Femur (tissue), 1 donor: ENCODE measurements at regions not wholly inside any gene's neighbourhood (a gene's known extent, or its start where the extent isn't known, plus 50 kb on each side); places are given as distances from the start of the nearest gene placed in this dataset.

Source experiments
- DNase-seq: peaks from one replicate; pipeline ENCODE4 v3.0.0-alpha.2; 2017

- no peak for DNase-seq
Measured at GRCh38 chr13:44293908-44294735, 79.5 kb upstream of the SERP2 start.

- no peak for DNase-seq
Measured at GRCh38 chr13:44294876-44295275, 78.7 kb upstream of the SERP2 start.

GRCh38 chr13:44296856-44297255, 76.8 kb upstream of the SERP2 start:
- no peak for DNase-seq

- no peak for DNase-seq
Measured at GRCh38 chr13:44298314-44298713, 75.3 kb upstream of the SERP2 start.

GRCh38 chr13:44299152-44299943, 74.3 kb upstream of the SERP2 start:
- DNase-seq: no peak

- DNase-seq: no peak
Measured at GRCh38 chr13:44300895-44301638, 72.6 kb upstream of the SERP2 start.

- no peak for DNase-seq
Measured at GRCh38 chr13:44301639-44302015, 72.0 kb upstream of the SERP2 start.

- DNase-seq: no peak
Measured at GRCh38 chr13:44302233-44302632, 71.4 kb upstream of the SERP2 start.

GRCh38 chr13:44302940-44303575, 70.6 kb upstream of the SERP2 start:
- no peak for DNase-seq

- peak; percentile 82 for DNase-seq
Measured at GRCh38 chr13:44303681-44304432, 69.8 kb upstream of the SERP2 start.

- no peak for DNase-seq
Measured at GRCh38 chr13:44304433-44304725, 69.2 kb upstream of the SERP2 start.

GRCh38 chr13:44305286-44305685, 68.3 kb upstream of the SERP2 start:
- no peak for DNase-seq

- no peak for DNase-seq
Measured at GRCh38 chr13:44305917-44306370, 67.7 kb upstream of the SERP2 start.

GRCh38 chr13:44306371-44307192, 67.0 kb upstream of the SERP2 start:
- DNase-seq: peak; percentile 81

- no peak for DNase-seq
Measured at GRCh38 chr13:44307255-44307654, 66.4 kb upstream of the SERP2 start.

GRCh38 chr13:44307844-44308243, 65.8 kb upstream of the SERP2 start:
- DNase-seq: no peak

GRCh38 chr13:44308352-44308751, 65.3 kb upstream of the SERP2 start:
- no peak for DNase-seq

- peak; percentile 38 for DNase-seq
Measured at GRCh38 chr13:44309794-44310757, 63.5 kb upstream of the SERP2 start.

GRCh38 chr13:44311011-44311780, 62.4 kb upstream of the SERP2 start:
- no peak for DNase-seq
